Activated CD8-positive, alpha-beta T cell treated with anti-CD3 and anti-CD28 coated beads for 36 hours (primary cell): ENCODE measurements at regions not wholly inside any gene's neighbourhood (a gene's known extent, or its start where the extent isn't known, plus 50 kb on each side); places are given as distances from the start of the nearest gene placed in this dataset.
"Not testable (repeated sequence)": the region's sequence is repeated elsewhere in the genome, so short reads cannot be mapped to it uniquely, and the experiment has no call there.

ENCODE experiments used
- ATAC-seq: fragments of 200-7000 bp; cut with Tn5 transposase; one replicate; pipeline ENCODE4 v1.10.0; 2021; ENCODE audit warnings: mild to moderate bottlenecking, moderate library complexity
- CTCF ChIA-PET: fragments of 350-600 bp; sonication (Branson Sonifier 250); formaldehyde crosslinking; loops from one replicate; lab custom pipeline; 2021; ENCODE audit warnings: antibody characterized with exemption; lab: Charles Lee
- POLR2A ChIA-PET: fragments of 350-600 bp; sonication (Branson Sonifier 250); formaldehyde crosslinking; loops from one replicate; lab custom pipeline; 2021; ENCODE audit warnings: antibody characterized with exemption; lab: Charles Lee
- DNase-seq: peaks from one replicate; pipeline ENCODE4 v3.0.0-alpha.2; 2020
- H3K27ac Mint-ChIP-seq: one replicate; pipeline ENCODE4 v1.8.0; 2021; ENCODE audit warnings: mild to moderate bottlenecking, mixed read lengths
- H3K27me3 Mint-ChIP-seq: one replicate; pipeline ENCODE4 v1.8.0; 2021; ENCODE audit warnings: mixed read lengths
- H3K36me3 Mint-ChIP-seq: one replicate; pipeline ENCODE4 v1.8.0; 2021; ENCODE audit warnings: low read depth, mixed read lengths
- H3K4me1 Mint-ChIP-seq: one replicate; pipeline ENCODE4 v1.8.0; 2021; ENCODE audit warnings: low read depth, mixed read lengths
- H3K4me3 Mint-ChIP-seq: one replicate; pipeline ENCODE4 v1.8.0; 2021; ENCODE audit warnings: mild to moderate bottlenecking, moderate library complexity, mixed read lengths
- H3K9me3 Mint-ChIP-seq: one replicate; pipeline ENCODE4 v1.8.0; 2021; ENCODE audit warnings: mixed read lengths
- CTCF ChIP-seq: fragments of 200-600 bp; IDR thresholded peaks from one replicate; pipeline ENCODE4 v1.8.0; 2022; ENCODE audit warnings: antibody characterized with exemption, mild to moderate bottlenecking
- intact Hi-C: fragments of 100-400 bp; cut with micrococcal nuclease; formaldehyde crosslinking; loops from one replicate; pipeline ENCODE4 v1.10.0; 2022

- no peak for DNase-seq
- intact Hi-C loops, result no loop called here
- Mint-ChIP-seq H3K4me3 (no peak overlapping the region), H3K9me3 (peaks cover 12% of the 10 kb centered on the region), H3K4me1 (no peaks in the 10 kb centered on the region), H3K27ac (no peak overlapping the region), H3K36me3 (no peaks in the 10 kb centered on the region), H3K27me3 (peaks cover 6% of the 10 kb centered on the region)
- no peak for ATAC-seq
- ChIA-PET POLR2A (no interaction called here), CTCF (no interaction called here)
- TF ChIP-seq CTCF, result no peak
Measured at GRCh38 chr7:159321278-159321677, 176.6 kb upstream of the VIPR2 start.

GRCh38 chr7:159318682-159319351 is 174.2 kb upstream of the VIPR2 start:
- CTCF ChIA-PET, result interaction anchor here (0.9 kb wide), 1 partner anchor 12 kb away, joined by 3 read pairs; no protein-coding TSS in a partner anchor
- H3K27ac Mint-ChIP-seq, result no peak overlapping the region
- H3K36me3 Mint-ChIP-seq, result no peaks in the 10 kb centered on the region
- peaks cover 7% of the 10 kb centered on the region for H3K27me3 Mint-ChIP-seq
- no peaks in the 10 kb centered on the region for H3K4me1 Mint-ChIP-seq
- intact Hi-C loops, result no loop called here
- TF ChIP-seq CTCF, result no peak
- POLR2A ChIA-PET, result no interaction called here
- H3K4me3 Mint-ChIP-seq, result no peak overlapping the region
- ATAC-seq (no peak), DNase-seq (no peak)
- peaks cover 7% of the 10 kb centered on the region for H3K9me3 Mint-ChIP-seq

GRCh38 chr7:159317294-159317693 is 172.6 kb upstream of the VIPR2 start:
- ATAC-seq (no peak), DNase-seq (no peak)
- no peak for TF ChIP-seq CTCF
- peaks cover 6% of the 10 kb centered on the region for H3K27me3 Mint-ChIP-seq
- H3K4me3 Mint-ChIP-seq, result no peak overlapping the region
- H3K9me3 Mint-ChIP-seq, result peaks cover 7% of the 10 kb centered on the region
- H3K36me3 Mint-ChIP-seq, result no peaks in the 10 kb centered on the region
- POLR2A ChIA-PET, result no interaction called here
- CTCF ChIA-PET, result no interaction called here
- intact Hi-C loops, result no loop called here
- H3K4me1 Mint-ChIP-seq, result no peaks in the 10 kb centered on the region
- H3K27ac Mint-ChIP-seq, result no peak overlapping the region

- no peak for TF ChIP-seq CTCF
- no peaks in the 10 kb centered on the region for H3K9me3 Mint-ChIP-seq
- POLR2A ChIA-PET, result no interaction called here
- DNase-seq, result no peak
- intact Hi-C loops, result no loop called here
- no peak for ATAC-seq
- H3K4me1 Mint-ChIP-seq, result no peaks in the 10 kb centered on the region
- no peaks in the 10 kb centered on the region for H3K36me3 Mint-ChIP-seq
- no peak overlapping the region for H3K27ac Mint-ChIP-seq
- CTCF ChIA-PET, result no interaction called here
- no peak overlapping the region for H3K4me3 Mint-ChIP-seq
- H3K27me3 Mint-ChIP-seq, result peaks cover 4% of the 10 kb centered on the region
Measured at GRCh38 chr7:159311172-159311494, 166.5 kb upstream of the VIPR2 start.

GRCh38 chr7:159310457-159311171 is 165.9 kb upstream of the VIPR2 start:
- no peaks in the 10 kb centered on the region for H3K36me3 Mint-ChIP-seq
- DNase-seq (no peak), ATAC-seq (no peak)
- TF ChIP-seq CTCF, result no peak
- POLR2A ChIA-PET, result no interaction called here
- no peak overlapping the region for H3K27ac Mint-ChIP-seq
- CTCF ChIA-PET, result no interaction called here
- no peak overlapping the region for H3K4me3 Mint-ChIP-seq
- H3K27me3 Mint-ChIP-seq, result peaks cover 4% of the 10 kb centered on the region
- intact Hi-C loops, result no loop called here
- H3K9me3 Mint-ChIP-seq, result no peaks in the 10 kb centered on the region
- no peaks in the 10 kb centered on the region for H3K4me1 Mint-ChIP-seq

GRCh38 chr7:159309214-159309613 is 164.5 kb upstream of the VIPR2 start:
- CTCF ChIA-PET, result not testable (repeated sequence)

More at GRCh38 chr7:159309214-159309613, 164.5 kb upstream of the VIPR2 start:
- intact Hi-C loops, H3K4me1 Mint-ChIP-seq, ATAC-seq, POLR2A ChIA-PET, DNase-seq, H3K4me3 Mint-ChIP-seq, H3K27ac Mint-ChIP-seq, H3K36me3 Mint-ChIP-seq, H3K9me3 Mint-ChIP-seq, H3K27me3 Mint-ChIP-seq: not testable (repeated sequence)
